ENCODE measurements at regions not wholly inside any gene's neighbourhood (a gene's known extent, or its start where the extent isn't known, plus 50 kb on each side); places are given as distances from the start of the nearest gene placed in this dataset.
"Not testable (repeated sequence)": the region's sequence is repeated elsewhere in the genome, so short reads cannot be mapped to it uniquely, and the experiment has no call there.

DNA sequence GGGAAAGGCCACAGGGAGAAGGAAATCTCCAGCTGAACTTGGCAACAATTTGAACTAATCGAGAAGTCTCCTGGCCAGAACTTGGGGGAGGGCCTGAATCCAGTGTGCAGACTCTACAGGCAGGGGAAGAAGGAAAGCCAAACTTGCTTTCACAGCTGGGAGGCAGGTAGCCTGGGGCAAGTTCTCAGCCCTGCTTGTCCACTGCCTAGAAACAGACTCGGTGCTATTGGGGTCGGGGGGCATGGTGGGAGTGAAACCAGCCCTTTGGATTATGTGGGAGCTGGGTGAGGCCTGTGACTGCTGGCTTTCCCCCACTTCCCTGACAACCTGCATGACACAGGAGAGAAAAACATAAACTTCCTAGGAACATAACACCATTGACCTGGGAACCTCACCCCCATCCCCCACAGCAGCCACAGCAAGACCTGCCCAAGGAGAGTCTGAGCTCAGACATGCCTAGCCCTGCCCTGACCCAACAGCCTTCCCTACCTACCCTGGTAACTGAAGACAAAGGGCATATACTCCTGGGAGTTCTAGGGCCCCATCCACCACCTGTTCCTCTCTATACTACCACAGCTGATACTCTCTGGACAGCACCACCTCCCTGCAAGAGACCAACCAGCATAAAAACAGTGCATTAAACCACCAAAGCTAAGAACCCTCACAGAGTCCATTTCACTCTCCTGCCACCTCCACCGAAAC is 103.7 kb upstream of the MNS1 start:
- TF ChIP-seq, protein P1, sequence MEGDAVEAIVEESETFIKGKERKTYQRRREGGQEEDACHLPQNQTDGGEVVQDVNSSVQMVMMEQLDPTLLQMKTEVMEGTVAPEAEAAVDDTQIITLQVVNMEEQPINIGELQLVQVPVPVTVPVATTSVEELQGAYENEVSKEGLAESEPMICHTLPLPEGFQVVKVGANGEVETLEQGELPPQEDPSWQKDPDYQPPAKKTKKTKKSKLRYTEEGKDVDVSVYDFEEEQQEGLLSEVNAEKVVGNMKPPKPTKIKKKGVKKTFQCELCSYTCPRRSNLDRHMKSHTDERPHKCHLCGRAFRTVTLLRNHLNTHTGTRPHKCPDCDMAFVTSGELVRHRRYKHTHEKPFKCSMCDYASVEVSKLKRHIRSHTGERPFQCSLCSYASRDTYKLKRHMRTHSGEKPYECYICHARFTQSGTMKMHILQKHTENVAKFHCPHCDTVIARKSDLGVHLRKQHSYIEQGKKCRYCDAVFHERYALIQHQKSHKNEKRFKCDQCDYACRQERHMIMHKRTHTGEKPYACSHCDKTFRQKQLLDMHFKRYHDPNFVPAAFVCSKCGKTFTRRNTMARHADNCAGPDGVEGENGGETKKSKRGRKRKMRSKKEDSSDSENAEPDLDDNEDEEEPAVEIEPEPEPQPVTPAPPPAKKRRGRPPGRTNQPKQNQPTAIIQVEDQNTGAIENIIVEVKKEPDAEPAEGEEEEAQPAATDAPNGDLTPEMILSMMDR (IDR thresholded peaks at IDR 0.05; ENCODE audit: insufficient read depth, low read length, missing control alignments) = no peak

DNA sequence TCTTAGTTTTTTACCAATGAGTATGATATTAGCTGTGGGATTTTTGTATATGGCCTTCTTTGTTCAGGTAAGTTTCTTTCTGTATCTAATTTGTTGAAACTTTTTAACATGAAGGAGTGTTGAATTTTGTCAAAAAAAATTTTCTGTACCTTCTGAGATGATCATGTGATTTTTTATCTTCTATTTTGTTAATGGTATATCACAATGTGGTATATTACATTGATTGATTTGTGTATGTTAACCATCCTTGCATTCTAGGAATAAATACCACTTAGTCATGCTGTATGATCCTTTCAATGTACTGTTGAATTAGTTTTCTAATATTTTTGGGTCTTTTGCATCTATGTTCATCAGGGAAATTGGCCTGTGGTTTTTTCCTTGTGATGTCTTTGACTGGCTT is 92.5 kb upstream of the MNS1 start:
- DNase-seq (ENCODE audit: low read depth, low spot score) = no peak
- no peak overlapping the region for H3K4me3 ChIP-seq (ENCODE audit: low read depth, low read length)
- POLR2A ChIA-PET = no interaction called here
- TF ChIP-seq, protein P1 (IDR thresholded peaks at IDR 0.05; ENCODE audit: insufficient read depth, low read length, missing control alignments) = no peak
- CTCF ChIA-PET = no interaction called here

More for the DNA sequence above, 103.7 kb upstream of the MNS1 start:
- DNase-seq (ENCODE audit: low read depth, low spot score) = no peak
- POLR2A ChIA-PET = no interaction called here
- CTCF ChIA-PET = no interaction called here
- no peak overlapping the region for H3K4me3 ChIP-seq (ENCODE audit: low read depth, low read length)

DNA sequence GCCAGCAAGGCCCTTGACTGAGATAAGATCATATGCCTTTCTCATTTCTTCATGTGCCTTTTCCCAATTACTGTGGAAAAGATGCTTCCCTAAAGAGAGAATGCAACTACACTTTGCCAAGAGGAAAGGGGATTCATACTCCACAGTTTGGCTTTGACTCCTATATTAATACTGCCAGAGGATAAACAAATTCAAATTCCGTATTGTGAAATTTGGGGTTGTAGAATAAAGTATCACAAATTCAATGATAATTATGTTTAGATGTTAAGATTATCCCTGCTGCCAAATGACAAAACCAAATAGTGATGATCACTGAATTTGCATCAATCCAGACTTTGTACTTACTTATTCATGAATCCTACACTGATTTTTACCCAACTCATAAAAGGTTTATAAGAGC is 88.5 kb upstream of the MNS1 start:
- TF ChIP-seq, protein P1 (IDR thresholded peaks at IDR 0.05; ENCODE audit: insufficient read depth, low read length, missing control alignments) = no peak
- H3K4me3 ChIP-seq (ENCODE audit: low read depth, low read length) = no peak overlapping the region
- ChIA-PET POLR2A (no interaction called here), CTCF (no interaction called here)
- DNase-seq (ENCODE audit: low read depth, low spot score) = no peak

DNA sequence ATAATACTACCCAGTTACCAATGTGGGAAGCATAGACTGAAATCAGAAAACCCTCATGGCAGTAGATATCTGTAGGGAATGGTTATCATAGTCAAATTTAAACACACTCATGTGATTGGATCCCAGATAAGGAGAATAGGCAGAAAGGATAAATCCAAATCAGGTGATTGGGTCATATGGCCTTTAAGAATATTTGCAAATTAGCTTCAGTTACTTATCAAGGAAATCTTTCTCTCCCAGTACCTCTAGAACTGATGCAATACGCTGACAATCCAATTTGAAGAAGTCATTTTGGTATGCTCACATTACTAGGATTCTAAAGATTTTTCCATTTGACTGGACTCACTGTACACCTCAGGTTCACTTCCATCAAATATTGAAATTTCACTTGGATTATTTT is 87.7 kb upstream of the MNS1 start:
- ChIA-PET POLR2A (no interaction called here), CTCF (no interaction called here)
- no peak for DNase-seq (ENCODE audit: low read depth, low spot score)
- TF ChIP-seq, protein P1 (IDR thresholded peaks at IDR 0.05; ENCODE audit: insufficient read depth, low read length, missing control alignments) = no peak
- no peak overlapping the region for H3K4me3 ChIP-seq (ENCODE audit: low read depth, low read length)

DNA sequence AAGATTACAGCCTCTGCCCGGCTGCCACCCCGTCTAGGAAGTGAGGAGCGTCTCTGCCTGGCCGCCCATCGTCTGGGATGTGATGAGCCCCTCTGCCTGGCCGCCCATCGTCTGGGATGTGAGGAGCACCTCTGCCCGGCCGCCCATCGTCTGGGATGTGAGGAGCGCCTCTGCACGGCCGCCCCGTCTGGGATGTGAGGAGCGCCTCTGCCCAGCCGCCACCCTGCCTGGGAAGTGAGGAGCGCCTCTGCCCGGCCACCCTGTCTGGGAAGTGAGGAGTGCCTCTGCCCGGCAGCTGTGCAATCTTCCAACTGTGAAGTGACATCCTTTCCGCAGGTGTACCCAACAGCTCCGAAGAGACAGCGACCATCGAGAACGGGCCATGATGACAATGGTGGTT is 75.6 kb upstream of the MNS1 start:
- CTCF ChIA-PET; DNase-seq (ENCODE audit: low read depth, low spot score); POLR2A ChIA-PET; H3K4me3 ChIP-seq (ENCODE audit: low read depth, low read length): not testable (repeated sequence)

DNA sequence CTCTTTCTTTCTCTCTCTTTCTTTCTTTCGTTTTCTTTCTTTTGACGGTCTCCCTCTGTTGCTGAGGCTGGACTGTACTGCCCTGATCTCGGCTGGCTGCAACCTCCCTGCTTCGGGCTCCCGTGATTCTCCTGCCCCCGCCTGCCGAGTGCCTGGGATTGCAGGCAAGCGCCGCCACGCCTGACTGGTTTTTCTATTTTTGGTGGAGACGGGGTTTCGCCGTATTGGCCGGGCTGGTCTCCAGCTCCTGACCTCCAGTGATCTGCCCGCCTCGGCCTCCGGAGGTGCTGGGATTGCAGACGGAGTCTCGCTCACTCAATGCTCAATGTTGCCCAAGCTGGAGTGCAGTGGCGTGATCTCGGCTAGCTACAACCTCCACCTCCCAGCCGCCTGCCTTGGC is 75.2 kb upstream of the MNS1 start:
- POLR2A ChIA-PET; DNase-seq (ENCODE audit: low read depth, low spot score); CTCF ChIA-PET; H3K4me3 ChIP-seq (ENCODE audit: low read depth, low read length): not testable (repeated sequence)

DNA sequence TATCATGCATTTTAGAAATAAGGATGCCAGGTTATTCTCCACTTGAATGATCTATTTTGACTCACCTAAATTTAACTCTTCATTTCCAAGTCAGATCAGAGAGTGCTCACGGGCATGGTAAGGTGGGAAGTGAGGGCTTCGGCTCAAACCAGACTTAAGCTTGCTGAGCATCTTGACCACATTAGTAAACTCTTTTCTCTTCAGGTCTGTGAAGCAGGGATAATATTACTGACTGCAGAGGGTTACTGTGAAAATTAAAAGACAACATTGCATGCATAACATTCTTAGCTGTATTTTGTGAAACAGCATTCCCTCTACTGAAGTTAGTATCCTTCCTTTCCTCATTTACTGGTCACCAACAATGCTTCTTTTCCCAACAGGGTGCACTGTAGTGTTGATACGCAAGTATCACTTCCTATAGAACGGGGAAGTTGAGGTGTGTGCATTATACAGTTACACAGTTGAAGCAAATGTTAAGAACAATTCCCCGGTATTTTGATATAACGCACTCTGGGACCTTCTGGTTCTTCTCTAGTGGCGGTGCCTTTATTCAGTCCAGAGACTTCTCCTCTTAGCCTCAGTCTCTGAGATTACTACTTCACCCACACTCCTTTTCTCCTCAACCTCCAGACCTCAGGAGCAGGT is 74.1 kb upstream of the MNS1 start:
- CTCF ChIA-PET = no interaction called here
- POLR2A ChIA-PET = no interaction called here
- TF ChIP-seq, protein P1 (IDR thresholded peaks at IDR 0.05; ENCODE audit: insufficient read depth, low read length, missing control alignments) = no peak

More for the DNA sequence above, 74.1 kb upstream of the MNS1 start:
- no peak for DNase-seq (ENCODE audit: low read depth, low spot score)
- no peak overlapping the region for H3K4me3 ChIP-seq (ENCODE audit: low read depth, low read length)
